ENCODE measurements at regions not wholly inside any gene's neighbourhood (a gene's known extent, or its start where the extent isn't known, plus 50 kb on each side); places are given as distances from the start of the nearest gene placed in this dataset.
A peak's percentile ranks its signal among the peaks of the same experiment; 100 is the strongest.

DNA sequence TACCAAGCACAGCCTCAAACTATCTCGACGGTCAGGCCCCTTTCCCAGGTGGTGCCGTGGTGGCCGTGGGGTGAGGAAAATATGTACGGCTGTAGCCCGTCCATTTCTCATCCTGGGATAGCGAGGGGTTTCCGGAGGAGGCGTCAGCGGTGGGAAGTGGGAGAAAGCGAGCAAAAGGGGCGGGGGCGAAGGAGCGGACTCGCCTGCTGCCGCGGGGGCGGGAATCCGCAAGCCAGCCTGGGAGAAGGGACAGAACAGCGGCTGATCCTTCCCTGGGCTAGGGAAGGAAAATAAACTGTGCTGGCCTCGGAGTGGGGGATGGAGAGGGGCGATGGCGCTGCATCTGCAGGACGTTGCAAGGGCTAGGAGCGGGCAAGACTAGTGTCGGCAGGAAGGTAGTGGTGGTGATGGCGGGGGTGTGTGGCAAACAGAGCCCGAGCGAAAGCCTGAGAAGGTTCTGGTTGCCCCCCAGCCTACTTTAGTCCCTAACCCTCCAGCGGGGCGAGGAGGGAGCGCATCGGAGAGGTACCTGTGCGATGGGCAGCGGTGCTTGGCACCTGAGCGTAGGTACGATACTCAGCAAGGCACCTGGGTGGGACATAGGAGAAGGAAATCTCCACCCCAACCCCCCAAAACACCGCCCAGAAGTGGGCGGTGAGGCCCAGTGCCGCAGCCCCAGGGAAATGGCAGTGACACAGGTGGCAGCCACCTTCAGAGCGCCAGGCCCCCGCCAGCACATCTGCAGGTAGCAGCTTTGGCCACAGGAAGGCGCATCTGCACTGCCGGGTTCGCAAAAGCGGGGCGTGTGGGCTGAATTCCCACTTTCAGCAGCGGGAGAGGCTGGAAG, 49.9 kb upstream of the STEAP1B start (continued):
- TF ChIP-seq JUN (IDR thresholded peaks at IDR 0.05; ENCODE audit: low read depth, low read length) (0 out of 2 replicates have a peak, but pooled peaks have one; percentile 16), SIN3A (conservative IDR thresholded peaks at IDR 0.05 in 1 of 2, IDR thresholded peaks at IDR 0.05 in 1 of 2; ENCODE audit: low read depth in 1 of 2, low read length in 2 of 2) (peak in 1 of 2 experiments; percentile 73; a peak in 1 of 4 replicates), CHD1 (IDR thresholded peaks at IDR 0.05; ENCODE audit: low read depth, low read length) (no peak), TEAD4 (IDR thresholded peaks at IDR 0.05; ENCODE audit: low read depth, low read length) (peak; percentile 76), E2F6 (IDR thresholded peaks at IDR 0.05) (peak; percentile 86; the same call in 1 of the 2 replicates), SP2 (IDR thresholded peaks at IDR 0.05; ENCODE audit: low read length) (no peak), POLR2AphosphoS5 (IDR thresholded peaks at IDR 0.05; ENCODE audit: low read depth, low read length) (peak; percentile 67; the same call in 1 of the 2 replicates), TCF12 (IDR thresholded peaks at IDR 0.05; ENCODE audit: low read depth, low read length) (0 out of 2 replicates have a peak, but pooled peaks have one; percentile 50), CBX5 (IDR thresholded peaks at IDR 0.05; ENCODE audit: low read depth, low read length) (no peak), RBBP5 (IDR thresholded peaks at IDR 0.05; ENCODE audit: borderline replicate concordance, low read depth, low read length) (peak; percentile 78; the same call in 1 of the 2 replicates), USF2 (IDR thresholded peaks at IDR 0.05; ENCODE audit: low read length) (no peak), SP1 (IDR thresholded peaks at IDR 0.05; ENCODE audit: low read depth, low read length) (0 out of 2 replicates have a peak, but pooled peaks have one; percentile 40), BRCA1 (IDR thresholded peaks at IDR 0.05; ENCODE audit: low read depth, low read length) (no peak), SP4 (IDR thresholded peaks at IDR 0.05; ENCODE audit: low read length) (no peak), MAX (IDR thresholded peaks at IDR 0.05) (peak; percentile 73), HDAC2 (IDR thresholded peaks at IDR 0.05; ENCODE audit: borderline replicate concordance in 1 of 2, low read depth in 2 of 2, low read length in 2 of 2) (peak in 1 of 2 experiments; percentile 82; a peak in 2 of 4 replicates), EGR1 (IDR thresholded peaks at IDR 0.05; ENCODE audit: borderline replicate concordance, low read depth, low read length) (peak; percentile 87), BACH1 (IDR thresholded peaks at IDR 0.05; ENCODE audit: low read length) (peak; percentile 50; the same call in 1 of the 2 replicates), RFX5 (IDR thresholded peaks at IDR 0.05; ENCODE audit: borderline replicate concordance, low read depth, low read length) (no peak), TAF1 (IDR thresholded peaks at IDR 0.05; ENCODE audit: low read depth, low read length) (peak; percentile 38; the same call in 1 of the 2 replicates)
